AG04450 (cell line): ENCODE measurements at regions not wholly inside any gene's neighbourhood (a gene's known extent, or its start where the extent isn't known, plus 50 kb on each side); places are given as distances from the start of the nearest gene placed in this dataset.

ENCODE experiments used
- CTCF ChIA-PET: fragments of 300-600, 350-600 bp; formaldehyde crosslinking; extraction: SDS; loops from one replicate; lab custom pipeline; 2022; ENCODE audit warnings: antibody characterized with exemption, inconsistent platforms; lab: Charles Lee
- POLR2A ChIA-PET: fragments of 350-600 bp; formaldehyde crosslinking; extraction: SDS; loops from one replicate; lab custom pipeline; 2021; ENCODE audit warnings: antibody characterized with exemption, inconsistent platforms; lab: Yijun Ruan, JAX
- DNase-seq: peaks from one replicate; pipeline ENCODE4 v3.0.0-alpha.2; 2011; ENCODE audit warnings: low read depth, low spot score
- H3K27ac ChIP-seq: one replicate; pipeline ENCODE4 v1.5.1; 2012; ENCODE audit warnings: low read depth, low read length, control low read depth
- H3K27me3 ChIP-seq: one replicate; pipeline ENCODE4 v1.6.0; 2012; ENCODE audit warnings: low read length; ENCODE audit not compliant: control insufficient read depth, insufficient read depth
- H3K4me3 ChIP-seq: 2 replicates; pipeline ENCODE4 v1.5.1; 2011; ENCODE audit warnings: mild to moderate bottlenecking, low read depth, low read length, control low read depth
- H3K9me3 ChIP-seq: 2 replicates; pipeline ENCODE4 v1.5.1; 2012; ENCODE audit warnings: low read length; ENCODE audit not compliant: control insufficient read depth, insufficient read depth
- TF ChIP-seq, protein P1 (sequence below): IDR thresholded peaks from 2 replicates; pipeline ENCODE4 v1.5.1; 2011; ENCODE audit warnings: low read depth, low read length, control low read depth, inconsistent platforms

- no peaks in the 10 kb centered on the region for H3K9me3 ChIP-seq
- CTCF ChIA-PET: interaction anchor here (0.8 kb wide), 1 partner anchor 12 kb away, joined by 3 read pairs; no protein-coding TSS in a partner anchor
- no peak for DNase-seq
- no peak overlapping the region for H3K27ac ChIP-seq
- POLR2A ChIA-PET: no interaction called here
- H3K4me3 ChIP-seq: no peak overlapping the region
- TF ChIP-seq, protein P1, sequence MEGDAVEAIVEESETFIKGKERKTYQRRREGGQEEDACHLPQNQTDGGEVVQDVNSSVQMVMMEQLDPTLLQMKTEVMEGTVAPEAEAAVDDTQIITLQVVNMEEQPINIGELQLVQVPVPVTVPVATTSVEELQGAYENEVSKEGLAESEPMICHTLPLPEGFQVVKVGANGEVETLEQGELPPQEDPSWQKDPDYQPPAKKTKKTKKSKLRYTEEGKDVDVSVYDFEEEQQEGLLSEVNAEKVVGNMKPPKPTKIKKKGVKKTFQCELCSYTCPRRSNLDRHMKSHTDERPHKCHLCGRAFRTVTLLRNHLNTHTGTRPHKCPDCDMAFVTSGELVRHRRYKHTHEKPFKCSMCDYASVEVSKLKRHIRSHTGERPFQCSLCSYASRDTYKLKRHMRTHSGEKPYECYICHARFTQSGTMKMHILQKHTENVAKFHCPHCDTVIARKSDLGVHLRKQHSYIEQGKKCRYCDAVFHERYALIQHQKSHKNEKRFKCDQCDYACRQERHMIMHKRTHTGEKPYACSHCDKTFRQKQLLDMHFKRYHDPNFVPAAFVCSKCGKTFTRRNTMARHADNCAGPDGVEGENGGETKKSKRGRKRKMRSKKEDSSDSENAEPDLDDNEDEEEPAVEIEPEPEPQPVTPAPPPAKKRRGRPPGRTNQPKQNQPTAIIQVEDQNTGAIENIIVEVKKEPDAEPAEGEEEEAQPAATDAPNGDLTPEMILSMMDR: no peak
- no peaks in the 10 kb centered on the region for H3K27me3 ChIP-seq
Measured at GRCh38 chr2:41709702-41710599, 337.9 kb upstream of the PKDCC start.

DNA sequence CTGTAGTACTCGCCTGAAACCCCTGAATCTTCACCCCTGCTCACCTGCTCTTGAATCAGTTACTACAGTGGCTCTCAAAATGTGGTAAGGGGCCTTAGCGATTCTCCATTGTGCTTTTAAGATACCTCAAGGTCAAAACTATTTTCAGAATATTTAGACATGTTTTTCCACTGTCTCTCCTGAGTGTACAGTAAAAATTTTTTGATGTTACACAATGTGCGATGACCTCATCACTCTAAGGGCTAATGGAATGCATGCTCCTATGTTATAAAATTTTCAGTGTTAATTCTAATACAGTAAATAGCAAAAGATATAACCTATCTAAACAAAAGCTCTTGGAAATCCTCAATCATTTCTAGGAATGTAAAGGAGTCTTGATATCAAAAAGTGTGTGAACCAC is 336.9 kb upstream of the PKDCC start:
- DNase-seq: no peak

GRCh38 chr2:41711736-41712135 is 336.1 kb upstream of the PKDCC start:
- ChIA-PET CTCF (no interaction called here), POLR2A (no interaction called here)
- DNase-seq: no peak
- Histone ChIP-seq H3K4me3 (no peak overlapping the region), H3K27me3 (no peaks in the 10 kb centered on the region), H3K27ac (no peak overlapping the region), H3K9me3 (no peaks in the 10 kb centered on the region; the same call in 1 of the 2 replicates)
- TF ChIP-seq, protein P1: no peak

More for the DNA sequence above, 336.9 kb upstream of the PKDCC start:
- Histone ChIP-seq H3K27me3 (no peaks in the 10 kb centered on the region), H3K4me3 (no peak overlapping the region), H3K9me3 (no peaks in the 10 kb centered on the region; the same call in 1 of the 2 replicates), H3K27ac (no peak overlapping the region)
- TF ChIP-seq, protein P1: no peak
- CTCF ChIA-PET: no interaction called here
- POLR2A ChIA-PET: no interaction called here

DNA sequence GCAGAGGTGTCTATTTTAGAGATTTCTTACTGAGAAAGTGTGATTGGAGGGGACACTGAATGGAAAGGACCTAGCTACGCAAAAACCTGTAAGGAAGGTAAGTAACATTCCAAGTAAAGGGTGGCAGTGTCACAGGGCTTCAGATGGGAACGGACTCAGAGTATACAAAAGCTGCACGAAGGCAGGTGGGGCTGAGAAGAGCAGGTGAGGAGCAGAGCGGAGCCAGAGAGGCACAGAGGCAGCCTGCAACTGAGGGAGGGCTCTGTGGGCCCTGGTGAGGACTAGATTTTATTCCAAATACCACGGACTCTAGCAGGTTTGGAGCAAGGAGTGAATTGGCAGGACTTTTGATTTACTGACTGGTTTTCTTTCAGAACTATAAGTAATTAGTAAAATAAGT is 331.3 kb upstream of the PKDCC start:
- DNase-seq: no peak
- ChIA-PET CTCF (no interaction called here), POLR2A (no interaction called here)
- no peaks in the 10 kb centered on the region for H3K27me3 ChIP-seq
- no peaks in the 10 kb centered on the region; the same call in 1 of the 2 replicates for H3K9me3 ChIP-seq
- TF ChIP-seq, protein P1: no peak
- H3K4me3 ChIP-seq: no peak overlapping the region
- H3K27ac ChIP-seq: no peak overlapping the region

DNA sequence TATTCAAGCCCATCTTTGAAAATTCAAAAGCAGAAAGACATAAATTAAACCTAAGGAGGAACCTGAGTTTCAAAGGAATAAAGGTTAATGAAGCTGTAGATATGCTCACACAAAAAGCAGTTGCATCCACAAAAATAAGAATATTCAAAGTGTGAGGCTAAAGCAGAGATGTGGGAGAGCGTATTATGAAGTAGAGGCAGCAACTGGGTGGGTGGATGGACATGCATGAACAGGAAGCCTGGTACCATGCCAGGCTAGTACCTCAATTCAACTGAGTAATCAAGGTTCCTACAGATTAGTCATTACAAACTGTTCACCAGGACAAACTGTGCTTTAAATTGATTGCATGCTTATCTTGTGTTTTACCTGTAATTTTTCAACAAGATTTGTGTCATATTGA is 330.0 kb upstream of the PKDCC start:
- TF ChIP-seq, protein P1: no peak
- Histone ChIP-seq H3K27me3 (no peaks in the 10 kb centered on the region), H3K4me3 (no peak overlapping the region), H3K27ac (no peak overlapping the region), H3K9me3 (no peaks in the 10 kb centered on the region; the same call in 1 of the 2 replicates)
- POLR2A ChIA-PET: no interaction called here
- DNase-seq: no peak
- CTCF ChIA-PET: no interaction called here
